HG03439 (cell line): ENCODE measurements at regions not wholly inside any gene's neighbourhood (a gene's known extent, or its start where the extent isn't known, plus 50 kb on each side); places are given as distances from the start of the nearest gene placed in this dataset.
"Not testable (repeated sequence)": the region's sequence is repeated elsewhere in the genome, so short reads cannot be mapped to it uniquely, and the experiment has no call there.

Experiments
- ATAC-seq: cut with Tn5 transposase; IDR thresholded peaks from one replicate; pipeline ENCODE4 v1.9.1; 2021; ENCODE audit warnings: mild to moderate bottlenecking, moderate library complexity; ENCODE audit not compliant: unreplicated experiment

- ATAC-seq: peak; percentile 98
Measured at GRCh38 chr4:108466936-108467902, 153.2 kb upstream of the RPL34 start.

GRCh38 chr4:108465886-108466500, 154.4 kb upstream of the RPL34 start:
- no peak for ATAC-seq

GRCh38 chr4:108458681-108459080, 161.7 kb upstream of the RPL34 start:
- no peak for ATAC-seq

DNA sequence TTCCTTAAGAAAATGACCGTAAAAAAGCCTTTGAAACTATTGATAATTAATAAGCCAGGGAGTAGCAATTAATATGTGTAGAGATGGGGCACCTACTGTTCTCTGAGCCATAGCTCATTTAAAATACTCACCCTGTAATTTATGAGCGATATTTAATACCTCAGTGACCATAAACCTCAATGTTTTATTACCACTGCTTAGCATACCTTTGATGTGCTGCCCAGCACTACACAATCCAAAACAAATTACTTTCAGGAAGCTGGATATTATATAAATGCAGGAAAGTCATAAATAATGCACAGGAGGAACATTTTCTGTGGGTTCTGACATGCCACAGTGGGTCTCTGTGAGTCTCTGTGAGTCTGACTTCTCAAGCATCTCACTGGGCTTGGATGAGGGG, 166.1 kb upstream of the RPL34 start:
- ATAC-seq: no peak

- no peak for ATAC-seq
Measured at GRCh38 chr4:108453366-108453765, 167.0 kb upstream of the RPL34 start.

DNA sequence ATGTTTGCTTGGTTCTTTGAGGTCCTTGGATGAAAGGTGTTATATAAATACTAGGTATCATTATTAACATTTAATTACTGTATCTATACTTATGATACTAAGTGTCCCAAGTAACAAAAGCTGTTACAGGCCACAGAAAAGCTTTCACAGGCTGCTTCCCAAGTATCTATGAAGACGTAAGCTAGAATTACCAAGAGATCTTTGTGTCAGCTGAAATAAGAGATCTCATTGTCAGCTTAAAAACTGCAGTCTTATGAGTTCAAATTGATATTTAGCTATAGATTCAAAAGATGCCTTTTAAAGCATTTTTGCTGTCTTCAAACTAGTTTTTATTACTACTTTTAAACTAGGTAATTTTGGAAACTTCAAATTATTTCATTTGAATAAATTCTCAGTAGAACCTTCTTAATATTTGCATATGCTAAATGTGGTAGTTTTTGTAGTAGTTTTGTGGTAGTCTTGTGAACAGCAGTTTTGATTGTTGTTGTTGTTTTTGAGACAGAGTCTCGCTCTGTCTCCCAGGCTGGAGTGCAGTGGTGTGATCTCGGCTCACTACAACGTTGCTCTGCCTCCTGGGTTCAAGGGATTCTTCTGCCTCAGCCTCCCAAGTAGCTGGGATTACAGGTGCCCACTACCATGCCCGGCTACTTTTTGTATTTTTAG, 170.0 kb upstream of the RPL34 start:
- ATAC-seq: no peak

GRCh38 chr4:108449129-108449528, 171.2 kb upstream of the RPL34 start:
- ATAC-seq: no peak

GRCh38 chr4:108446556-108446955, 173.8 kb upstream of the RPL34 start:
- no peak for ATAC-seq

DNA sequence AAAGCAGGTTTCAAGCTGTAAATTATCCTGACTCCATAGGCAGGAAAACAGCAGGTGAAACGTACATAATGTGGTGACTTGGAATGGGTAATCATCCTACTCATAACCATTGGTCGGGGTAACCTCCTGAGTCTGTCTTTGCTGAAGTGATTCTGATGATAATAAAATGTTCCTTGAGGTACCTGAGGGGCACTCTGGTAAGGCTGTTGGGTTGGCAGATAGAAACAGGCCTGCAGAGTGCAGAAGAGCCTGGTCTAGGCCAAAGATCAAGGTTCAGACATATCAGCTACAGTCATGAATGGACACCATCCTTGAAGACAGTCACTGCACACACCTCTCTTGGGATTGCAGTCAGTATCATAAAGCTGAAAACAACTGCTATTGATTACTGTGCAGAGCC, 174.7 kb upstream of the RPL34 start:
- no peak for ATAC-seq

DNA sequence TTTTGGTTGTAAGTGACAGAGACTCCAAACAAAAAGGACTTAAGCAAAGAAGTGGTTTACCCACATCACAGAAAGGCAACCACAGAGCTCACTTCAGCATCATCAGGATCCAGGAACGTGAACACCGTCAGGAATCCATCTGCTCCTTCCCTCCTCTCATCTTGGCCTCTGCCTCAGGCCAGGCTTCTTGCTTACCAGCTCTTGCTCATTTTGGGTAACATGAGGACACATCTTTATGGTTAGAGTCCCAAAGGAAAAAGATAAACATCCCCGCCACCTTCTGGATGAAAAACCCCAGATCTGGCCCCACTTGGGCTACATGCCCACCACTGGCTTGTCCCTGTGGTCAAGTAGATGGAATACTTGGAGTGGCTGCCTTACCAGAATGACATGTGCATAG, 176.8 kb upstream of the RPL34 start:
- no peak for ATAC-seq

GRCh38 chr4:108433832-108434231, 186.5 kb upstream of the RPL34 start:
- no peak for ATAC-seq

DNA sequence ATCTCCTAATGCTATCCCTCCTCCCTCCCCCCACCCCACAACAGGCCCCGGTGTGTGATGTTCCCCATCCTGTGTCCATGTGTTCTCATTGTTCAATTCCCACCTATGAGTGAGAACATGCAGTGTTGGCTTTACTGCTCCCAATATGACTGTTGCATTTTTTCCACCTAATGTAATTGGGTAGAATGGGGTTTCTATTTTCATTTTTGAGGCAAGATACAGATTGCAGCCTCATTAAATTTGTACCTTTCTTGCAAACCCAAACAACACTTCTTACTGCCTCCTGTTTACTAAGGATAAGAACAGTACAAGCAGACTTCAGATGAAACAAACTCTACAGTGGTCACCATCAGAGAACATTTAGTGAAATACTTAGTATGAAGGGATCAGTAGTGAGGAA, 187.0 kb upstream of the RPL34 start:
- not testable (repeated sequence) for ATAC-seq

- no peak for ATAC-seq
Measured at GRCh38 chr4:108432418-108432817, 188.0 kb upstream of the RPL34 start.

GRCh38 chr4:108431986-108432385, 188.4 kb upstream of the RPL34 start:
- no peak for ATAC-seq

DNA sequence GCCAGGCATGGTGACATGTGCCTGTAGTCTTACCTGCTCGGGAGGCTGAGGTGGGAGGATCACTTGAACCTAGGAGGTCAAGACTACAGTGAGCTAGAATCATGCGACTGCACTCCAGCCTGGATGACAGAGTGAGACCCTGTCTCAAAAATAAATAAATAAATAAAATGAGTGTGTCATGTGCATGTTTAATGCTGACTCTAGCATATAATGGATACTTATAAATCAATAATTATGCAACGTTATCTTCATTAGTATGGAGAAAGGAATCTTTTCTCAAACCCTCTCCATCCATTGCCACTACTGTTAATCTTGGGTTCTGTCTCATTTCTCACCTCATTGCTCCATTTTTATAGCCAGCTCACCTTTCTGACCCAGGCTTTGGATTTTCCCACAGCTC, 189.5 kb upstream of the RPL34 start:
- no peak for ATAC-seq

DNA sequence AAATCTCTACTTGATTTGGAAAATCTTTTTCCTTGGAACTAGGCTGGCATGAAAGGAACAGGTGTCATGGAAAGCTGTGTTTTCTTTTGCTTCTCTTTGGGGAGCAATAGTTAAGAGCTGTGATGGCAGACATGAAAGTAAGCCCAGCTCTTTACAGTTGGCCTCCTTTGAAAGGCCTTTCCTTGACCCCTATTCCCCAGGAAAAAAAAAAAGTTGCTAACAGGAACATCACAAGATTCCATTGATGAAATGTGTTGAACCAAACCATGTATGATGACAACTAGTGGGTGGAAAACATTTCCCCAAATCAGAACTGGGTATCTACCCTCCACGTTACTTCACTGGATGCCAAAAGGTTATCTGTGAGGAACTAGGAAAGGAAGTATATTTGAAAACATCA, 190.7 kb upstream of the RPL34 start:
- no peak for ATAC-seq

DNA sequence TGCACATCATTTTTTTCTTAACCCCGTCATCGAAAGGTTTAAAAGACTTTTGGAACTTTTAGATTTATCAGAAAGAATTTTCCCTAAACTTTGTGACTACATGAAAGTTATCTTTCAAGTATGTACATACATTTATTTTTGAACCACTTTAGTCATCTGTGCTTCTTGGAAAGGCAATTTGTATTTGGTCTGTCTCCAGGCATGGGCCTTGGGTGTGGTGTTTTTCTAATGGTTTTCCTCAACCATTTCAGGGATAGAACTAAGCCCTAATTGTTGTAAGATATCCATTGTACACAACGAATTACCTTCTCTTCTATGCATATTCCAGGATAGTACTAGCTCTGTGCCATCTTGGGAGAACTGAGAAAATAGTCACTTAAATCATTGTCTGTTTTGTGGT, 191.5 kb upstream of the RPL34 start:
- ATAC-seq: no peak

- ATAC-seq: no peak
Measured at GRCh38 chr4:108427946-108428485, 192.4 kb upstream of the RPL34 start.

DNA sequence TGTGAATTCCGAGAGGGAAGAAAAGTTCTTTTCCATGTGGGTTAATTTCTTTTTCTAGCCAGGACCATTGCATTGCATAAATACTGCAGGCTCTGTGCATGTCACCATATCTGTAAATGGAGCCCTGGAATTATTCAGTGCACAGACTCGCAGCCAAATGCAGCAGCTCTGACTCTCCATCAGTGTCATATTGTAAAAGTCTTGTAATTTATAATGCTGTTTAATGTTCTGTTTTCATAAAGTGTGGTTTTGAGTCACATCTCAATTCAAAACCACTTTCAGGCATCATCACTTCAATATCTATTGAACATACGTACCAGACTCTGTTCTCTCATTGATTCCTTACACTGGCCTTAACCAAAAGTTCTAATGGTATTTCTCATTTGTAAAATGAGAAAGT, 193.9 kb upstream of the RPL34 start:
- no peak for ATAC-seq

GRCh38 chr4:108425988-108426387, 194.4 kb upstream of the RPL34 start:
- ATAC-seq: no peak

DNA sequence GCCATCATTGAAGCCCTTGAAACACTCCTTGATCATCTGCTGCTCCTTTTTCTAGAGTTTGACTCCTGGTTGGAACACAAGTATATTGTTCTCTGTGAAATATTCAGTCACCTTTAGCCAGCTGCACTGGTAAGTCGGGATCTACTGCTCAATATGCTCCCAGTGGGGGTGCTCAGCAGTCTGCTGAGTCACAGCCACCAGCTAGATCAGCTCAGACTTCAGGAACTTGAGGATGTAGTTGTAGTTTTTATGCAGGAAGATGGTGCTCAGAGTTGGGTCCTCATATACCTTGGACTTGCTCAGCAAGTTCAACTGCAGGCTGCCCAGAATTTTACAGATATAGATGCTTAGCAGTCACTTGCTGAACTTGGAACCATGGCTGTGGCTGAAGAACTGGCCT, 202.5 kb upstream of the RPL34 start:
- ATAC-seq: no peak

DNA sequence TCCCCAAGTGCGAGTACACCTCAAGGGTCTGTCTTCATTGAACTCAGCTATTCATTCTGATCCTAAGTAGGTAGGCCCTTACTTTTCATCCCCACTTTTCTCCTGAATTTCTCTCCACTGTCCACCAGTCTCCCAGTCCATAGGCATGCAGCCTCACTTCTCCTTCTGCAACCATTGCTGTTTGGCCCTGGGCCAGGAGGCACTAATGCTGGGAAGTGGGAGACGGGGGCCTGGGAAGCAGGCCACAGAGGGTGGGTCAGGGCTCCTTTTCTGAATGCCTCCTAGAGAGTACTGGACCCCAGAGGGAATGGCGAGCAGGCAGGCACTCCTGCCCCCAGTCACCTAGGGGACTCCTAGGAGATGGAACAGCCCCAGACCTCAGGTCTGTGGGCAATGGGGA, 203.5 kb upstream of the RPL34 start:
- no peak for ATAC-seq
